Fibroblast of lung (primary cell): ENCODE measurements at regions not wholly inside any gene's neighbourhood (a gene's known extent, or its start where the extent isn't known, plus 50 kb on each side); places are given as distances from the start of the nearest gene placed in this dataset.

Experiments used
- DNase-seq, 2 donors: peaks; one replicate each; pipeline versions ENCODE4 v3.0.0 to v3.0.0-alpha.2; 2010; ENCODE audit warnings: low read depth in 2 of 2
- H2AFZ ChIP-seq: 2 replicates; pipeline ENCODE4 v1.5.1; 2012; ENCODE audit warnings: low read length, control low read depth, inconsistent platforms
- H3K27ac ChIP-seq: 2 replicates; pipeline ENCODE4 v1.5.1; 2011; ENCODE audit warnings: low read length, control low read depth; ENCODE audit not compliant: insufficient read depth
- H3K27me3 ChIP-seq: 2 replicates; pipeline ENCODE4 v1.5.1; 2011; ENCODE audit warnings: mild to moderate bottlenecking, low read length; ENCODE audit not compliant: control insufficient read depth, insufficient read depth
- H3K36me3 ChIP-seq: 2 replicates; pipeline ENCODE4 v1.5.1; 2011; ENCODE audit warnings: low read length; ENCODE audit not compliant: control insufficient read depth, insufficient read depth
- H3K4me1 ChIP-seq: 2 replicates; pipeline ENCODE4 v1.5.1; 2011; ENCODE audit warnings: low read length; ENCODE audit not compliant: control insufficient read depth, insufficient read depth; ENCODE audit errors: extremely low read depth
- H3K4me2 ChIP-seq: 2 replicates; pipeline ENCODE4 v1.5.1; 2011; ENCODE audit warnings: low read length, control low read depth; ENCODE audit not compliant: insufficient read depth; ENCODE audit errors: extremely low read depth
- H3K4me3 ChIP-seq, 4 experiments: fragments of 200-600 bp in 1 of 4; sonication (generic) in 1 of 4; replicated peaks in 1 of 4; 2 replicates each; pipeline ENCODE4 v1.5.1; 2011 to 2016; ENCODE audit warnings: low read length in 4 of 4, low read depth in 3 of 4, mild to moderate bottlenecking in 3 of 4, control low read depth in 2 of 4, inconsistent platforms in 1 of 4, mixed read lengths in 1 of 4; ENCODE audit not compliant: insufficient read depth in 1 of 4; ENCODE audit errors: control extremely low read depth in 1 of 4
- H3K79me2 ChIP-seq: 2 replicates; pipeline ENCODE4 v1.5.1; 2012; ENCODE audit warnings: mild to moderate bottlenecking, low read length, inconsistent platforms; ENCODE audit not compliant: control insufficient read depth, insufficient read depth
- H3K9ac ChIP-seq: 2 replicates; pipeline ENCODE4 v1.5.1; 2011; ENCODE audit warnings: mild to moderate bottlenecking, low read length, control low read depth; ENCODE audit not compliant: insufficient read depth
- H3K9me3 ChIP-seq: 2 replicates; pipeline ENCODE4 v1.5.1; 2012; ENCODE audit warnings: low read depth, low read length; ENCODE audit not compliant: control insufficient read depth, insufficient read depth
- H4K20me1 ChIP-seq: 2 replicates; pipeline ENCODE4 v1.5.1; 2011; ENCODE audit warnings: low read length; ENCODE audit not compliant: control insufficient read depth, insufficient read depth; ENCODE audit errors: extremely low read depth
- EZH2 ChIP-seq: IDR thresholded peaks from 2 replicates; pipeline ENCODE4 v1.5.1; 2012; ENCODE audit warnings: low read length, control low read depth, mild to moderate bottlenecking; ENCODE audit errors: missing control alignments
- TF ChIP-seq, protein P1 (sequence below), 2 donors: IDR thresholded peaks in 1 of 2; conservative IDR thresholded peaks in 1 of 2; 1 replicate in 1 of 2; 2 replicates in 1 of 2; pipeline ENCODE4 v1.5.1; 2011 to 2012; ENCODE audit warnings: low read length in 2 of 2, control low read depth in 1 of 2, inconsistent platforms in 1 of 2, low read depth in 1 of 2, mild to moderate bottlenecking in 1 of 2

- no peaks in the 10 kb centered on the region for H4K20me1 ChIP-seq
- H3K9me3 ChIP-seq, result no peaks in the 10 kb centered on the region
- no peak overlapping the region for H3K4me3 ChIP-seq
- no peak overlapping the region for H2AFZ ChIP-seq
- no peaks in the 10 kb centered on the region for H3K27me3 ChIP-seq
- H3K4me2 ChIP-seq, result no peak overlapping the region
- no peaks in the 10 kb centered on the region for H3K4me1 ChIP-seq
- H3K9ac ChIP-seq, result no peak overlapping the region
- H3K36me3 ChIP-seq, result no peaks in the 10 kb centered on the region
- H3K79me2 ChIP-seq, result no peaks in the 10 kb centered on the region
- TF ChIP-seq, protein P1, sequence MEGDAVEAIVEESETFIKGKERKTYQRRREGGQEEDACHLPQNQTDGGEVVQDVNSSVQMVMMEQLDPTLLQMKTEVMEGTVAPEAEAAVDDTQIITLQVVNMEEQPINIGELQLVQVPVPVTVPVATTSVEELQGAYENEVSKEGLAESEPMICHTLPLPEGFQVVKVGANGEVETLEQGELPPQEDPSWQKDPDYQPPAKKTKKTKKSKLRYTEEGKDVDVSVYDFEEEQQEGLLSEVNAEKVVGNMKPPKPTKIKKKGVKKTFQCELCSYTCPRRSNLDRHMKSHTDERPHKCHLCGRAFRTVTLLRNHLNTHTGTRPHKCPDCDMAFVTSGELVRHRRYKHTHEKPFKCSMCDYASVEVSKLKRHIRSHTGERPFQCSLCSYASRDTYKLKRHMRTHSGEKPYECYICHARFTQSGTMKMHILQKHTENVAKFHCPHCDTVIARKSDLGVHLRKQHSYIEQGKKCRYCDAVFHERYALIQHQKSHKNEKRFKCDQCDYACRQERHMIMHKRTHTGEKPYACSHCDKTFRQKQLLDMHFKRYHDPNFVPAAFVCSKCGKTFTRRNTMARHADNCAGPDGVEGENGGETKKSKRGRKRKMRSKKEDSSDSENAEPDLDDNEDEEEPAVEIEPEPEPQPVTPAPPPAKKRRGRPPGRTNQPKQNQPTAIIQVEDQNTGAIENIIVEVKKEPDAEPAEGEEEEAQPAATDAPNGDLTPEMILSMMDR (conservative IDR thresholded peaks at IDR 0.05 in 1 of 2, IDR thresholded peaks at IDR 0.05 in 1 of 2; ENCODE audit: low read depth in 1 of 2, low read length in 2 of 2), result no peak
- TF ChIP-seq EZH2, result no peak
- no peak overlapping the region for H3K27ac ChIP-seq
- DNase-seq, result no peak
Measured at GRCh38 chr6:155818698-155819097, 363.1 kb upstream of the NOX3 start.

- Histone ChIP-seq H3K9ac (no peak overlapping the region), H2AFZ (no peak overlapping the region), H4K20me1 (no peaks in the 10 kb centered on the region), H3K27me3 (no peaks in the 10 kb centered on the region), H3K4me1 (no peaks in the 10 kb centered on the region), H3K4me3 (no peak overlapping the region), H3K79me2 (no peaks in the 10 kb centered on the region), H3K9me3 (no peaks in the 10 kb centered on the region), H3K4me2 (no peak overlapping the region), H3K36me3 (no peaks in the 10 kb centered on the region), H3K27ac (no peak overlapping the region)
- no peak for DNase-seq
- TF ChIP-seq, protein P1 (conservative IDR thresholded peaks at IDR 0.05 in 1 of 2, IDR thresholded peaks at IDR 0.05 in 1 of 2; ENCODE audit: low read depth in 1 of 2, low read length in 2 of 2), result no peak
- TF ChIP-seq EZH2, result no peak
Measured at GRCh38 chr6:155813548-155813947, 357.9 kb upstream of the NOX3 start.

- no peak overlapping the region for H2AFZ ChIP-seq
- no peaks in the 10 kb centered on the region for H3K9me3 ChIP-seq
- H3K36me3 ChIP-seq, result no peaks in the 10 kb centered on the region
- no peaks in the 10 kb centered on the region for H3K79me2 ChIP-seq
- H4K20me1 ChIP-seq, result no peaks in the 10 kb centered on the region
- TF ChIP-seq, protein P1 (conservative IDR thresholded peaks at IDR 0.05 in 1 of 2, IDR thresholded peaks at IDR 0.05 in 1 of 2; ENCODE audit: low read depth in 1 of 2, low read length in 2 of 2), result no peak
- TF ChIP-seq EZH2, result no peak
- no peak overlapping the region for H3K4me2 ChIP-seq
- no peak for DNase-seq
- H3K4me1 ChIP-seq, result no peaks in the 10 kb centered on the region
- H3K27me3 ChIP-seq, result no peaks in the 10 kb centered on the region
- H3K4me3 ChIP-seq, result no peak overlapping the region
- no peak overlapping the region for H3K27ac ChIP-seq
- no peak overlapping the region for H3K9ac ChIP-seq
Measured at GRCh38 chr6:155807243-155807642, 351.6 kb upstream of the NOX3 start.
